Loucy (cell line): ENCODE measurements at regions not wholly inside any gene's neighbourhood (a gene's known extent, or its start where the extent isn't known, plus 50 kb on each side); places are given as distances from the start of the nearest gene placed in this dataset.
A peak's percentile ranks its signal among the peaks of the same experiment; 100 is the strongest.

Experiments
- H2AFZ ChIP-seq: fragments of 200-600 bp; sonication (generic); 2 replicates; pipeline ENCODE4 v1.6.0; 2016; ENCODE audit warnings: antibody characterized with exemption, mild to moderate bottlenecking, low read length, moderate library complexity
- H3F3A ChIP-seq: fragments of 200-600 bp; 2 replicates; pipeline ENCODE4 v1.6.0; 2016; ENCODE audit warnings: antibody characterized with exemption, low read depth, mild to moderate bottlenecking
- H3K27me3 ChIP-seq: fragments of 200-600 bp; sonication (generic); 2 replicates; pipeline ENCODE4 v1.6.1; 2014; ENCODE audit warnings: low read length, mild to moderate bottlenecking; ENCODE audit not compliant: insufficient read depth, poor library complexity, severe bottlenecking
- H3K36me3 ChIP-seq: fragments of 200-600 bp; sonication (generic); 2 replicates; pipeline ENCODE4 v1.6.1; 2016; ENCODE audit warnings: low read length; ENCODE audit not compliant: insufficient read depth
- H3K4me1 ChIP-seq: fragments of 200-600 bp; sonication (generic); 2 replicates; pipeline ENCODE4 v1.5.1; 2014; ENCODE audit warnings: low read length, mild to moderate bottlenecking; ENCODE audit not compliant: insufficient read depth, poor library complexity, severe bottlenecking
- H3K4me2 ChIP-seq: fragments of 200-600 bp; sonication (generic); 2 replicates; pipeline ENCODE4 v1.6.0; 2014; ENCODE audit warnings: antibody characterized with exemption, low read length, low read depth, mild to moderate bottlenecking; ENCODE audit not compliant: poor library complexity, severe bottlenecking
- H3K4me3 ChIP-seq: fragments of 200-600 bp; sonication (generic); 2 replicates; pipeline ENCODE4 v1.5.1; 2014; ENCODE audit warnings: low read length, mild to moderate bottlenecking, mixed read lengths; ENCODE audit not compliant: poor library complexity, severe bottlenecking
- H3K79me2 ChIP-seq: fragments of 200-600 bp; sonication (generic); 2 replicates; pipeline ENCODE4 v1.6.1; 2014; ENCODE audit warnings: low read length; ENCODE audit not compliant: insufficient read depth
- H3K9ac ChIP-seq: fragments of 200-600 bp; sonication (generic); 2 replicates; pipeline ENCODE4 v1.6.0; 2014; ENCODE audit warnings: mild to moderate bottlenecking, low read depth, low read length, moderate library complexity; ENCODE audit not compliant: poor library complexity, severe bottlenecking
- H3K9me2 ChIP-seq: fragments of 200-600 bp; sonication (generic); replicated peaks from 2 replicates; pipeline ENCODE4 v1.6.1; 2016; ENCODE audit warnings: low read depth, low read length, mixed read lengths
- H3K9me3 ChIP-seq: fragments of 200-600 bp; sonication (generic); 2 replicates; pipeline ENCODE4 v1.6.1; 2014; ENCODE audit warnings: mild to moderate bottlenecking, antibody characterized with exemption, low read length, low read depth; ENCODE audit not compliant: insufficient read depth
- H4K20me1 ChIP-seq: fragments of 200-600 bp; sonication (generic); 2 replicates; pipeline ENCODE4 v1.6.0; 2014; ENCODE audit warnings: antibody characterized with exemption, low read length, mild to moderate bottlenecking; ENCODE audit not compliant: insufficient read depth, poor library complexity, severe bottlenecking
- CTCF ChIP-seq: fragments of 200-600 bp; sonication (generic); conservative IDR thresholded peaks from 2 replicates; pipeline ENCODE4 v1.5.1; 2014; ENCODE audit warnings: mild to moderate bottlenecking, antibody characterized with exemption, low read length
- EZH2phosphoT487 ChIP-seq: fragments of 200-600 bp; IDR thresholded peaks from 2 replicates; pipeline ENCODE4 v1.6.1; 2018; ENCODE audit warnings: antibody characterized with exemption, mild to moderate bottlenecking, moderate library complexity, borderline replicate concordance

- H3K4me3 ChIP-seq = no peak overlapping the region
- no peaks in the 10 kb centered on the region for H3K27me3 ChIP-seq
- TF ChIP-seq EZH2phosphoT487 = no peak
- no peak for TF ChIP-seq CTCF
- no peaks in the 10 kb centered on the region for H3K79me2 ChIP-seq
- no peaks in the 10 kb centered on the region for H4K20me1 ChIP-seq
- H3K36me3 ChIP-seq = no peaks in the 10 kb centered on the region
- no peaks in the 10 kb centered on the region for H3F3A ChIP-seq
- no peaks in the 10 kb centered on the region for H3K9me2 ChIP-seq
- H3K4me2 ChIP-seq = no peak overlapping the region
- no peak overlapping the region for H3K9ac ChIP-seq
- H2AFZ ChIP-seq = no peak overlapping the region
- H3K9me3 ChIP-seq = no peaks in the 10 kb centered on the region
- peaks cover 37% of the 10 kb centered on the region for H3K4me1 ChIP-seq
Measured at GRCh38 chr10:78200686-78201085, 167.0 kb downstream of the RPS24 start.

GRCh38 chr10:78202386-78202785, 168.7 kb downstream of the RPS24 start:
- no peaks in the 10 kb centered on the region for H3K9me2 ChIP-seq
- no peaks in the 10 kb centered on the region for H4K20me1 ChIP-seq
- no peaks in the 10 kb centered on the region for H3K36me3 ChIP-seq
- H3K4me2 ChIP-seq = no peak overlapping the region
- no peak overlapping the region for H3K4me3 ChIP-seq
- H3K27me3 ChIP-seq = no peaks in the 10 kb centered on the region
- no peaks in the 10 kb centered on the region for H3K79me2 ChIP-seq
- H3K4me1 ChIP-seq = peaks cover 44% of the 10 kb centered on the region
- H3K9me3 ChIP-seq = no peaks in the 10 kb centered on the region
- no peak for TF ChIP-seq CTCF
- no peaks in the 10 kb centered on the region; the same call in 1 of the 2 replicates for H3F3A ChIP-seq
- no peak overlapping the region for H2AFZ ChIP-seq
- H3K9ac ChIP-seq = no peak overlapping the region

GRCh38 chr10:78203915-78204818, 170.5 kb downstream of the RPS24 start:
- Histone ChIP-seq H3K9me2 (no peaks in the 10 kb centered on the region), H3K27me3 (no peaks in the 10 kb centered on the region), H3K4me2 (no peak overlapping the region), H3K4me3 (no peak overlapping the region), H2AFZ (no peak overlapping the region), H4K20me1 (no peaks in the 10 kb centered on the region), H3K4me1 (peaks cover 50% of the 10 kb centered on the region), H3K9me3 (no peaks in the 10 kb centered on the region), H3K9ac (peak overlapping the region; percentile 41), H3K36me3 (no peaks in the 10 kb centered on the region), H3K79me2 (no peaks in the 10 kb centered on the region), H3F3A (no peaks in the 10 kb centered on the region; the same call in 1 of the 2 replicates)
- TF ChIP-seq CTCF (no peak), EZH2phosphoT487 (no peak)
